ENCODE measurements at regions not wholly inside any gene's neighbourhood (a gene's known extent, or its start where the extent isn't known, plus 50 kb on each side); places are given as distances from the start of the nearest gene placed in this dataset.

GRCh38 chr16:55176901-55177300, 147.1 kb upstream of the IRX6 start:
- no peaks in the 10 kb centered on the region for H3K79me2 ChIP-seq (ENCODE audit: insufficient read depth)
- ChIA-PET POLR2A (no interaction called here), CTCF (no interaction called here)
- no peak overlapping the region for H2AFZ ChIP-seq (ENCODE audit: low read depth)
- H3F3A ChIP-seq (replicated peaks; ENCODE audit: insufficient read depth), result no peaks in the 10 kb centered on the region
- H3K4me1 ChIP-seq (ENCODE audit: control insufficient read depth in 1 of 2, insufficient read depth in 2 of 2, low read depth in 1 of 2, low read length in 1 of 2), result no peaks in the 10 kb centered on the region
- WGBS (ENCODE audit: low lambda C conversion rate), result 9% methylated on average over 3 of the region's 3 CpGs
- no peaks in the 10 kb centered on the region for H3K9me3 ChIP-seq
- H3K27me3 ChIP-seq (ENCODE audit: insufficient read depth), result no peaks in the 10 kb centered on the region
- TF ChIP-seq ELF1 (IDR thresholded peaks at IDR 0.05) (no peak), POLR2AphosphoS5 (IDR thresholded peaks at IDR 0.05; ENCODE audit: low read depth, low read length) (no peak), EZH2phosphoT487 (IDR thresholded peaks at IDR 0.05; ENCODE audit: borderline replicate concordance, low read depth) (no peak), CTCF (IDR thresholded peaks at IDR 0.05) (no peak), EP300 (IDR thresholded peaks at IDR 0.05; ENCODE audit: borderline replicate concordance in 1 of 2, low read depth in 1 of 2, low read length in 1 of 2) (no peak), RCOR1 (IDR thresholded peaks at IDR 0.05; ENCODE audit: low read length) (no peak), PBX3 (IDR thresholded peaks at IDR 0.05) (no peak), MXI1 (IDR thresholded peaks at IDR 0.05; ENCODE audit: low read depth, low read length) (no peak), RFX5 (IDR thresholded peaks at IDR 0.05; ENCODE audit: low read length) (no peak), USF2 (IDR thresholded peaks at IDR 0.05; ENCODE audit: borderline replicate concordance, low read depth, low read length) (no peak), FOSL2 (IDR thresholded peaks at IDR 0.05; ENCODE audit: borderline replicate concordance, low read depth) (no peak), JUND (IDR thresholded peaks at IDR 0.05) (no peak), IRF3 (IDR thresholded peaks at IDR 0.05; ENCODE audit: low read depth, low read length) (no peak), SIN3A (IDR thresholded peaks at IDR 0.05; ENCODE audit: borderline replicate concordance, low read depth, low read length) (no peak), GABPA (IDR thresholded peaks at IDR 0.05; ENCODE audit: low read depth) (no peak), CHD2 (IDR thresholded peaks at IDR 0.05; ENCODE audit: low read length, partially characterized antibody) (no peak), TAF1 (IDR thresholded peaks at IDR 0.05; ENCODE audit: borderline replicate concordance, low read depth, low read length) (no peak), GATA2 (CRISPR knock-in tag; IDR thresholded peaks at IDR 0.05) (no peak), SMC3 (IDR thresholded peaks at IDR 0.05; ENCODE audit: low read depth, low read length) (no peak), FOXM1 (IDR thresholded peaks at IDR 0.05; ENCODE audit: low read depth) (no peak)
- H3K9me2 ChIP-seq, result no peaks in the 10 kb centered on the region
- H3K9ac ChIP-seq, result no peak overlapping the region
- H3K4me3 ChIP-seq (ENCODE audit: low read depth in 2 of 2, low read length in 1 of 2), result no peak overlapping the region
- H3K27ac ChIP-seq (ENCODE audit: low read depth in 2 of 2, low read length in 1 of 2), result no peak overlapping the region
- DNase-seq, result no peak
- no peak overlapping the region for H3K4me2 ChIP-seq
- no peaks in the 10 kb centered on the region for H4K20me1 ChIP-seq (ENCODE audit: insufficient read depth)
- H3K36me3 ChIP-seq (replicated peaks in 1 of 2; ENCODE audit: control insufficient read depth in 1 of 2, insufficient read depth in 2 of 2, low read length in 1 of 2), result no peaks in the 10 kb centered on the region

Data from SK-N-SH (cell line).